DMS 273 treated with DMSO at 0.1 percent for 48 hours (cell line): ENCODE measurements at regions not wholly inside any gene's neighbourhood (a gene's known extent, or its start where the extent isn't known, plus 50 kb on each side); places are given as distances from the start of the nearest gene placed in this dataset.
"Not testable (repeated sequence)": the region's sequence is repeated elsewhere in the genome, so short reads cannot be mapped to it uniquely, and the experiment has no call there.

Experiments used
- DNase-seq: peaks from one replicate; lab custom pipeline; 2025; lab: John Stamatoyannopoulos, UW

GRCh38 chr17:70521821-70522256, 352.5 kb downstream of the KCNJ2 start:
- no peak for DNase-seq

GRCh38 chr17:70523426-70523825, 354.1 kb downstream of the KCNJ2 start:
- no peak for DNase-seq

- not testable (repeated sequence) for DNase-seq
Measured at GRCh38 chr17:70525035-70525434, 355.7 kb downstream of the KCNJ2 start.

GRCh38 chr17:70525961-70526360, 356.6 kb downstream of the KCNJ2 start:
- no peak for DNase-seq

GRCh38 chr17:70527364-70527888, 358.1 kb downstream of the KCNJ2 start:
- no peak for DNase-seq

GRCh38 chr17:70533427-70533826, 364.1 kb downstream of the KCNJ2 start:
- DNase-seq, result no peak

- no peak for DNase-seq
Measured at GRCh38 chr17:70535986-70536385, 366.7 kb downstream of the KCNJ2 start.

- no peak for DNase-seq
Measured at GRCh38 chr17:70539132-70539924, 370.0 kb downstream of the KCNJ2 start.

GRCh38 chr17:70542876-70543275, 373.5 kb downstream of the KCNJ2 start:
- DNase-seq, result no peak

GRCh38 chr17:70544317-70544716, 375.0 kb downstream of the KCNJ2 start:
- DNase-seq, result no peak

- DNase-seq, result peak; percentile 18
Measured at GRCh38 chr17:70552230-70552981, 383.1 kb downstream of the KCNJ2 start.

GRCh38 chr17:70552982-70553334, 383.6 kb downstream of the KCNJ2 start:
- no peak for DNase-seq

- no peak for DNase-seq
Measured at GRCh38 chr17:70555723-70556122, 386.4 kb downstream of the KCNJ2 start.

- no peak for DNase-seq
Measured at GRCh38 chr17:70558821-70559220, 389.5 kb downstream of the KCNJ2 start.

GRCh38 chr17:70560471-70560870, 391.1 kb downstream of the KCNJ2 start:
- no peak for DNase-seq

- DNase-seq, result no peak
Measured at GRCh38 chr17:70562137-70562536, 392.8 kb downstream of the KCNJ2 start.

GRCh38 chr17:70563281-70563820, 394.0 kb downstream of the KCNJ2 start:
- peak; percentile 91 for DNase-seq

- DNase-seq, result no peak
Measured at GRCh38 chr17:70564006-70564620, 394.8 kb downstream of the KCNJ2 start.

- DNase-seq, result no peak
Measured at GRCh38 chr17:70569128-70569527, 399.8 kb downstream of the KCNJ2 start.

- DNase-seq, result no peak
Measured at GRCh38 chr17:70577456-70577855, 408.1 kb downstream of the KCNJ2 start.

- no peak for DNase-seq
Measured at GRCh38 chr17:70581459-70581858, 412.1 kb downstream of the KCNJ2 start.

- DNase-seq, result no peak
Measured at GRCh38 chr17:70582777-70583176, 413.4 kb downstream of the KCNJ2 start.
